ENCODE measurements at regions not wholly inside any gene's neighbourhood (a gene's known extent, or its start where the extent isn't known, plus 50 kb on each side); places are given as distances from the start of the nearest gene placed in this dataset.

DNA sequence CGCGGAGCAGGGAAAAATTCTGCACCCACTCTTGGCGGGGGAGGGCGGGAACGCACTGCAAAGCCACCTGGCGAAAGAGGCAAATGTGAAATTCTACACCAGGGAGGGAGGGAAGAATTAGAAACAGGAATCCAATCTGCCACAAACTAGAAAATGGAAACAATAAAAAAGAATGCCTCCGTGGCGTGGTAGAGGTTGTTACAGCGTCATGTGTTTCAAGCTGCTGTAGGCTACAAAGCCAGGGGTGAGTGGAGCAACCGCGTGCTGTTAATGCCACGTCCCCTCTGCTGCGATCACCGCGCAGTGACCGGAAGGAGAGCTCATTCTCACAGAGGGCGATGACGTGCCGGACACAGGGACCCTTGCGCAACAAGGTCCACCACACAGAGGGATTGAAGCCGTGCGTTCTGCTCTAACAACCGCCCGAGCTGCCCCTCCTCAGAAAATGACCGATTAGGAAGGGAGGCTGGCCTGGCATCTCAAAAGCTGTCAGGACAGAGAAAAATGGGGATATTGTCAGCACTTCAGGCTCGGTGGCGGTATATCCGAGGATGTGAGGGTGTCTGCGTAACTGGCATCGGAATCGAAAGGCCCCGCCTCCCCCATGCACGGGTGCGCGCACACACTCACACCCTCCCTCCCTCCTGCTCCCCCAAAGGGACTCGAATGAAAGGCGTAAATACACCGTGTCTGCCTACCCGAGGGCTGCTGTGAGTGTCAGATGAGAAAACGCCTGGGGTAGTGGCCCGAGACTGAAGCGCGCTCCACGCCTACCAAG is 70.8 kb upstream of the TNRC6C start (continued):
- TF ChIP-seq, protein P1, sequence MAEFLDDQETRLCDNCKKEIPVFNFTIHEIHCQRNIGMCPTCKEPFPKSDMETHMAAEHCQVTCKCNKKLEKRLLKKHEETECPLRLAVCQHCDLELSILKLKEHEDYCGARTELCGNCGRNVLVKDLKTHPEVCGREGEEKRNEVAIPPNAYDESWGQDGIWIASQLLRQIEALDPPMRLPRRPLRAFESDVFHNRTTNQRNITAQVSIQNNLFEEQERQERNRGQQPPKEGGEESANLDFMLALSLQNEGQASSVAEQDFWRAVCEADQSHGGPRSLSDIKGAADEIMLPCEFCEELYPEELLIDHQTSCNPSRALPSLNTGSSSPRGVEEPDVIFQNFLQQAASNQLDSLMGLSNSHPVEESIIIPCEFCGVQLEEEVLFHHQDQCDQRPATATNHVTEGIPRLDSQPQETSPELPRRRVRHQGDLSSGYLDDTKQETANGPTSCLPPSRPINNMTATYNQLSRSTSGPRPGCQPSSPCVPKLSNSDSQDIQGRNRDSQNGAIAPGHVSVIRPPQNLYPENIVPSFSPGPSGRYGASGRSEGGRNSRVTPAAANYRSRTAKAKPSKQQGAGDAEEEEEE (CRISPR knock-in tag; IDR thresholded peaks at IDR 0.05; ENCODE audit: borderline replicate concordance): peak; percentile 76; the same call in 1 of the 2 replicates
- TF ChIP-seq, protein P2, sequence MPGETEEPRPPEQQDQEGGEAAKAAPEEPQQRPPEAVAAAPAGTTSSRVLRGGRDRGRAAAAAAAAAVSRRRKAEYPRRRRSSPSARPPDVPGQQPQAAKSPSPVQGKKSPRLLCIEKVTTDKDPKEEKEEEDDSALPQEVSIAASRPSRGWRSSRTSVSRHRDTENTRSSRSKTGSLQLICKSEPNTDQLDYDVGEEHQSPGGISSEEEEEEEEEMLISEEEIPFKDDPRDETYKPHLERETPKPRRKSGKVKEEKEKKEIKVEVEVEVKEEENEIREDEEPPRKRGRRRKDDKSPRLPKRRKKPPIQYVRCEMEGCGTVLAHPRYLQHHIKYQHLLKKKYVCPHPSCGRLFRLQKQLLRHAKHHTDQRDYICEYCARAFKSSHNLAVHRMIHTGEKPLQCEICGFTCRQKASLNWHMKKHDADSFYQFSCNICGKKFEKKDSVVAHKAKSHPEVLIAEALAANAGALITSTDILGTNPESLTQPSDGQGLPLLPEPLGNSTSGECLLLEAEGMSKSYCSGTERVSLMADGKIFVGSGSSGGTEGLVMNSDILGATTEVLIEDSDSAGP (CRISPR knock-in tag; IDR thresholded peaks at IDR 0.05; ENCODE audit: borderline replicate concordance): 0 out of 2 replicates have a peak, but pooled peaks have one; percentile 37
- TF ChIP-seq, protein P3, sequence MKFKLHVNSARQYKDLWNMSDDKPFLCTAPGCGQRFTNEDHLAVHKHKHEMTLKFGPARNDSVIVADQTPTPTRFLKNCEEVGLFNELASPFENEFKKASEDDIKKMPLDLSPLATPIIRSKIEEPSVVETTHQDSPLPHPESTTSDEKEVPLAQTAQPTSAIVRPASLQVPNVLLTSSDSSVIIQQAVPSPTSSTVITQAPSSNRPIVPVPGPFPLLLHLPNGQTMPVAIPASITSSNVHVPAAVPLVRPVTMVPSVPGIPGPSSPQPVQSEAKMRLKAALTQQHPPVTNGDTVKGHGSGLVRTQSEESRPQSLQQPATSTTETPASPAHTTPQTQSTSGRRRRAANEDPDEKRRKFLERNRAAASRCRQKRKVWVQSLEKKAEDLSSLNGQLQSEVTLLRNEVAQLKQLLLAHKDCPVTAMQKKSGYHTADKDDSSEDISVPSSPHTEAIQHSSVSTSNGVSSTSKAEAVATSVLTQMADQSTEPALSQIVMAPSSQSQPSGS (CRISPR knock-in tag; IDR thresholded peaks at IDR 0.05): no peak
- TF ChIP-seq ELF1 (CRISPR knock-in tag; IDR thresholded peaks at IDR 0.05): 0 out of 2 replicates have a peak, but pooled peaks have one; percentile 42
- TF ChIP-seq, protein P4, sequence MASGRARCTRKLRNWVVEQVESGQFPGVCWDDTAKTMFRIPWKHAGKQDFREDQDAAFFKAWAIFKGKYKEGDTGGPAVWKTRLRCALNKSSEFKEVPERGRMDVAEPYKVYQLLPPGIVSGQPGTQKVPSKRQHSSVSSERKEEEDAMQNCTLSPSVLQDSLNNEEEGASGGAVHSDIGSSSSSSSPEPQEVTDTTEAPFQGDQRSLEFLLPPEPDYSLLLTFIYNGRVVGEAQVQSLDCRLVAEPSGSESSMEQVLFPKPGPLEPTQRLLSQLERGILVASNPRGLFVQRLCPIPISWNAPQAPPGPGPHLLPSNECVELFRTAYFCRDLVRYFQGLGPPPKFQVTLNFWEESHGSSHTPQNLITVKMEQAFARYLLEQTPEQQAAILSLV (CRISPR knock-in tag; IDR thresholded peaks at IDR 0.05; ENCODE audit: borderline replicate concordance): peak; percentile 79; the same call in 1 of the 2 replicates
- TF ChIP-seq ZSCAN20 (CRISPR knock-in tag; IDR thresholded peaks at IDR 0.05; ENCODE audit: borderline replicate concordance): no peak
- TF ChIP-seq, protein P5, sequence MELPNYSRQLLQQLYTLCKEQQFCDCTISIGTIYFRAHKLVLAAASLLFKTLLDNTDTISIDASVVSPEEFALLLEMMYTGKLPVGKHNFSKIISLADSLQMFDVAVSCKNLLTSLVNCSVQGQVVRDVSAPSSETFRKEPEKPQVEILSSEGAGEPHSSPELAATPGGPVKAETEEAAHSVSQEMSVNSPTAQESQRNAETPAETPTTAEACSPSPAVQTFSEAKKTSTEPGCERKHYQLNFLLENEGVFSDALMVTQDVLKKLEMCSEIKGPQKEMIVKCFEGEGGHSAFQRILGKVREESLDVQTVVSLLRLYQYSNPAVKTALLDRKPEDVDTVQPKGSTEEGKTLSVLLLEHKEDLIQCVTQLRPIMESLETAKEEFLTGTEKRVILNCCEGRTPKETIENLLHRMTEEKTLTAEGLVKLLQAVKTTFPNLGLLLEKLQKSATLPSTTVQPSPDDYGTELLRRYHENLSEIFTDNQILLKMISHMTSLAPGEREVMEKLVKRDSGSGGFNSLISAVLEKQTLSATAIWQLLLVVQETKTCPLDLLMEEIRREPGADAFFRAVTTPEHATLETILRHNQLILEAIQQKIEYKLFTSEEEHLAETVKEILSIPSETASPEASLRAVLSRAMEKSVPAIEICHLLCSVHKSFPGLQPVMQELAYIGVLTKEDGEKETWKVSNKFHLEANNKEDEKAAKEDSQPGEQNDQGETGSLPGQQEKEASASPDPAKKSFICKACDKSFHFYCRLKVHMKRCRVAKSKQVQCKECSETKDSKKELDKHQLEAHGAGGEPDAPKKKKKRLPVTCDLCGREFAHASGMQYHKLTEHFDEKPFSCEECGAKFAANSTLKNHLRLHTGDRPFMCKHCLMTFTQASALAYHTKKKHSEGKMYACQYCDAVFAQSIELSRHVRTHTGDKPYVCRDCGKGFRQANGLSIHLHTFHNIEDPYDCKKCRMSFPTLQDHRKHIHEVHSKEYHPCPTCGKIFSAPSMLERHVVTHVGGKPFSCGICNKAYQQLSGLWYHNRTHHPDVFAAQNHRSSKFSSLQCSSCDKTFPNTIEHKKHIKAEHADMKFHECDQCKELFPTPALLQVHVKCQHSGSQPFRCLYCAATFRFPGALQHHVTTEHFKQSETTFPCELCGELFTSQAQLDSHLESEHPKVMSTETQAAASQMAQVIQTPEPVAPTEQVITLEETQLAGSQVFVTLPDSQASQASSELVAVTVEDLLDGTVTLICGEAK (IDR thresholded peaks at IDR 0.05): no peak
- TF ChIP-seq, protein P5 (CRISPR knock-in tag; IDR thresholded peaks at IDR 0.05): peak; percentile 58; the same call in 1 of the 2 replicates
- TF ChIP-seq FOSL2 (CRISPR knock-in tag; IDR thresholded peaks at IDR 0.05): peak; percentile 50; the same call in 1 of the 2 replicates
- peak; percentile 33; the same call in 1 of the 2 replicates for TF ChIP-seq CREM (IDR thresholded peaks at IDR 0.05)
- TF ChIP-seq CREM (CRISPR knock-in tag; IDR thresholded peaks at IDR 0.05): no peak
- peak; percentile 61; the same call in 1 of the 2 replicates for TF ChIP-seq KDM2A (CRISPR knock-in tag; IDR thresholded peaks at IDR 0.05; ENCODE audit: borderline replicate concordance, low read depth)
- peak; percentile 68; the same call in 1 of the 2 replicates for TF ChIP-seq RNF2 (conservative IDR thresholded peaks at IDR 0.05; ENCODE audit: low read depth)

Data from HepG2 (cell line).